KMS-11 (cell line): ENCODE measurements at regions not wholly inside any gene's neighbourhood (a gene's known extent, or its start where the extent isn't known, plus 50 kb on each side); places are given as distances from the start of the nearest gene placed in this dataset.

ENCODE experiments used
- H2AFZ ChIP-seq: fragments of 200-600 bp; sonication (generic); 2 replicates; pipeline ENCODE4 v1.6.1; 2016; ENCODE audit warnings: antibody characterized with exemption, mixed run types, low read depth
- H3K27ac ChIP-seq: fragments of 200-600 bp; sonication (generic); 2 replicates; pipeline ENCODE4 v1.6.1; 2016; ENCODE audit warnings: mild to moderate bottlenecking, mixed run types
- H3K27me3 ChIP-seq: fragments of 200-600 bp; sonication (generic); 2 replicates; pipeline ENCODE4 v1.6.1; 2017; ENCODE audit warnings: mild to moderate bottlenecking, low read depth, mixed run types, moderate library complexity; ENCODE audit not compliant: insufficient read depth
- H3K36me3 ChIP-seq: fragments of 200-600 bp; sonication (generic); 2 replicates; pipeline ENCODE4 v1.6.1; 2017; ENCODE audit warnings: mild to moderate bottlenecking, mixed run types; ENCODE audit not compliant: insufficient read depth
- H3K4me1 ChIP-seq: fragments of 200-600 bp; sonication (generic); 2 replicates; pipeline ENCODE4 v1.6.1; 2016; ENCODE audit warnings: mild to moderate bottlenecking, low read depth, mixed run types; ENCODE audit not compliant: poor library complexity, severe bottlenecking
- H3K4me2 ChIP-seq: fragments of 200-600 bp; sonication (generic); 2 replicates; pipeline ENCODE4 v1.7.0; 2016; ENCODE audit warnings: mild to moderate bottlenecking, mixed run types
- H3K4me3 ChIP-seq: fragments of 200-600 bp; sonication (generic); IDR thresholded peaks from 2 replicates; pipeline ENCODE4 v1.6.1; 2017; ENCODE audit warnings: low read depth, low read length, mixed read lengths; ENCODE audit not compliant: insufficient read depth
- H3K79me2 ChIP-seq: fragments of 200-600 bp; sonication (generic); 2 replicates; pipeline ENCODE4 v1.6.1; 2016; ENCODE audit warnings: low read depth, mixed run types; ENCODE audit not compliant: insufficient read depth
- H3K9ac ChIP-seq: fragments of 200-600 bp; sonication (generic); 2 replicates; pipeline ENCODE4 v1.6.1; 2016; ENCODE audit warnings: mild to moderate bottlenecking, mixed run types
- H4K20me1 ChIP-seq: fragments of 200-600 bp; sonication (generic); 2 replicates; pipeline ENCODE4 v1.6.1; 2016; ENCODE audit warnings: mild to moderate bottlenecking, mixed run types; ENCODE audit not compliant: insufficient read depth
- TF ChIP-seq, protein P1 (sequence below): fragments of 200-600 bp; sonication (generic); conservative IDR thresholded peaks from 2 replicates; pipeline ENCODE4 v1.6.1; 2017; ENCODE audit warnings: low read depth, mild to moderate bottlenecking, antibody characterized with exemption, low read length, moderate library complexity, mixed read lengths

DNA sequence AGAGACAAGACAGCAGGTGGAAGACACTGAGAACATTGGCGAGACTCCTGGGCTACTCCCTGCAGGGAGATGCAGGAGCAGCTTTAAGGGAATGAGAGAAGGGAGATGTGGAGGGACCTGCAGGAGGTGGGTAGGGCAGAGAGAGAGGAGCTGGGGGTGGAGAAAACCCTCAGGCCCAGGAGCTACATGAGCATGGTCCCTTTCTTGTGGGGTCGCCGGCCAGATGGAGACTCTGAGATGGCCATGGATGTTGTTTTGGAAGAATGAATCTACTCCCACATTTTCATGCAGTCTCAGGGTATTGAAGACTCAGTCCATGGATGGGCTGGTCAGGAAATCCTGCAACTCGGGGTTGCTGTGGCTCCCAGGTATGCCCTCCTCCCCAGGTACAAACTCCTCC, 1381.9 kb downstream of the TBC1D22A start:
- H3K4me1 ChIP-seq, result no peaks in the 10 kb centered on the region

DNA sequence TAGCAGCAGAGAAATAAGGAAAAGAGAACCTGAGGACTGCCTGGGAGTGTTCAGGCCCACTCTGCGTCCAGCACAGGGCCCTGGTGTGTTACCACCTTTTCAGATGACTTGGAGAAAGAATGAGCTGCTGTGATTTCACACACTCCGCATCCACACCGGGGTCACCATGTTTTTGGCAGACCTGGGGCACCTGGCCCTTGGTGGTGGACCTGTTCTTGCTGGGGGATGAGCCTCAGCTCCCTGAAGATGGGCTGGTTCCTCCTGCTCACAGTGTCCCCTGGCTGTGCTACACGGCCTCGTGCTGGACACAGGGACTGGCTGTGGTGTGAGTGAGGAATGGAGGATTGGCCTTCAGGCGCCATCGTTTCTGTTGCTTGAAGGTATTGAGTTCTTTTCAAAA, 1381.4 kb downstream of the TBC1D22A start:
- Histone ChIP-seq H3K79me2 (no peaks in the 10 kb centered on the region), H3K4me2 (no peak overlapping the region), H3K36me3 (no peaks in the 10 kb centered on the region), H3K27ac (no peak overlapping the region), H3K4me1 (no peaks in the 10 kb centered on the region), H4K20me1 (no peaks in the 10 kb centered on the region), H3K27me3 (no peaks in the 10 kb centered on the region; the same call in 1 of the 2 replicates), H3K4me3 (no peak overlapping the region), H3K9ac (no peak overlapping the region), H2AFZ (no peak overlapping the region)
- TF ChIP-seq, protein P1, sequence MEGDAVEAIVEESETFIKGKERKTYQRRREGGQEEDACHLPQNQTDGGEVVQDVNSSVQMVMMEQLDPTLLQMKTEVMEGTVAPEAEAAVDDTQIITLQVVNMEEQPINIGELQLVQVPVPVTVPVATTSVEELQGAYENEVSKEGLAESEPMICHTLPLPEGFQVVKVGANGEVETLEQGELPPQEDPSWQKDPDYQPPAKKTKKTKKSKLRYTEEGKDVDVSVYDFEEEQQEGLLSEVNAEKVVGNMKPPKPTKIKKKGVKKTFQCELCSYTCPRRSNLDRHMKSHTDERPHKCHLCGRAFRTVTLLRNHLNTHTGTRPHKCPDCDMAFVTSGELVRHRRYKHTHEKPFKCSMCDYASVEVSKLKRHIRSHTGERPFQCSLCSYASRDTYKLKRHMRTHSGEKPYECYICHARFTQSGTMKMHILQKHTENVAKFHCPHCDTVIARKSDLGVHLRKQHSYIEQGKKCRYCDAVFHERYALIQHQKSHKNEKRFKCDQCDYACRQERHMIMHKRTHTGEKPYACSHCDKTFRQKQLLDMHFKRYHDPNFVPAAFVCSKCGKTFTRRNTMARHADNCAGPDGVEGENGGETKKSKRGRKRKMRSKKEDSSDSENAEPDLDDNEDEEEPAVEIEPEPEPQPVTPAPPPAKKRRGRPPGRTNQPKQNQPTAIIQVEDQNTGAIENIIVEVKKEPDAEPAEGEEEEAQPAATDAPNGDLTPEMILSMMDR, result no peak

More for the DNA sequence above, 1381.9 kb downstream of the TBC1D22A start:
- H3K36me3 ChIP-seq, result no peaks in the 10 kb centered on the region
- no peak overlapping the region for H2AFZ ChIP-seq
- no peaks in the 10 kb centered on the region; the same call in 1 of the 2 replicates for H3K27me3 ChIP-seq
- H3K4me3 ChIP-seq, result no peak overlapping the region
- no peaks in the 10 kb centered on the region for H4K20me1 ChIP-seq
- no peak overlapping the region for H3K9ac ChIP-seq
- no peak overlapping the region for H3K4me2 ChIP-seq
- no peaks in the 10 kb centered on the region for H3K79me2 ChIP-seq
- TF ChIP-seq, protein P1, result no peak
- H3K27ac ChIP-seq, result no peak overlapping the region

DNA sequence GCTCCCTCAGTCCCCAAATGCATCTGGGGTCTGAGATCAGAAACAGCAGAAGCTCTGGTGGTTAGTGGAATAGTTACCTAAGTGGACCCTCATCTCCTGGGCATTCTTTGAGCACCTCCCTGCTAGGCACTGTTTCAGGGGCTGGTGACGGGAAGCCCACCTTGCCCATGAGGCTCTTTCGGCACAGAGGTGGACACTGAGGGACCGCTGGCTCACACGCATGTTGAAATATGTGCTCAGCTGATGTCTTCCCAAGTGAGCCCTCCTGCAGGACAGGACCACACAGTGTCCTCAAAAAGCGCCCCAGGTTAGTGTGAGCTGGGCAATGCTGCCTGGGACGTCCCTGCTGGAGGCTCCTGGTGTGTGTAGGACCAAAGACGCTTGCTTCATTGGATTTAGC, 1379.9 kb downstream of the TBC1D22A start:
- H3K79me2 ChIP-seq, result no peaks in the 10 kb centered on the region
- no peak overlapping the region for H3K9ac ChIP-seq
- H3K36me3 ChIP-seq, result no peaks in the 10 kb centered on the region
- H3K4me2 ChIP-seq, result no peak overlapping the region
- no peaks in the 10 kb centered on the region; the same call in 1 of the 2 replicates for H3K27me3 ChIP-seq
- no peak overlapping the region for H2AFZ ChIP-seq
- no peaks in the 10 kb centered on the region for H3K4me1 ChIP-seq
- TF ChIP-seq, protein P1, result no peak
- no peak overlapping the region for H3K4me3 ChIP-seq
- H4K20me1 ChIP-seq, result no peaks in the 10 kb centered on the region
- no peak overlapping the region for H3K27ac ChIP-seq

DNA sequence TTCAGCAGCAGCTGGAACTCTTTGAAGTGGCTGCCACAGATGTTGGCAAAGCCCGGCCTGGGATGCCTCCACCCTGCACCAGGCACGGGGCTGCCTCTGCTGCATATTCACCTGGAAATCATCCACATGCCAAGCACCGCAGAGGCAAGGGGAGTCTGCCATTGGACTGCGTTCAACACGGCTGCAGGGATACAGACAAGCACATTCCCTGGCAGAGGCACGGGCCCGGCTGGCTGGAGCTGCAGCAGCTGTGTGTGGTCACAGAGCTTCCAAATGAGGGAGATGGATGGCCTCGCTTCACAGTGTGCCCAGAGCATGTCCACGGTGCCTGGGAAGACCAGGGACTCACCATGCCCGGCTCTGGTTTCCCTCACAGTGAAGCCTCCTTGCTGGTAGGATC, 1378.9 kb downstream of the TBC1D22A start:
- no peaks in the 10 kb centered on the region for H3K36me3 ChIP-seq
- no peak overlapping the region for H2AFZ ChIP-seq
- no peaks in the 10 kb centered on the region for H3K4me1 ChIP-seq
- TF ChIP-seq, protein P1, result no peak
- no peak overlapping the region for H3K4me3 ChIP-seq
- no peak overlapping the region for H3K9ac ChIP-seq
- H3K79me2 ChIP-seq, result no peaks in the 10 kb centered on the region
- no peak overlapping the region for H3K4me2 ChIP-seq
- H4K20me1 ChIP-seq, result no peaks in the 10 kb centered on the region
- H3K27ac ChIP-seq, result no peak overlapping the region
- no peaks in the 10 kb centered on the region; the same call in 1 of the 2 replicates for H3K27me3 ChIP-seq
